ENCODE measurements at regions not wholly inside any gene's neighbourhood (a gene's known extent, or its start where the extent isn't known, plus 50 kb on each side); places are given as distances from the start of the nearest gene placed in this dataset.

DNA sequence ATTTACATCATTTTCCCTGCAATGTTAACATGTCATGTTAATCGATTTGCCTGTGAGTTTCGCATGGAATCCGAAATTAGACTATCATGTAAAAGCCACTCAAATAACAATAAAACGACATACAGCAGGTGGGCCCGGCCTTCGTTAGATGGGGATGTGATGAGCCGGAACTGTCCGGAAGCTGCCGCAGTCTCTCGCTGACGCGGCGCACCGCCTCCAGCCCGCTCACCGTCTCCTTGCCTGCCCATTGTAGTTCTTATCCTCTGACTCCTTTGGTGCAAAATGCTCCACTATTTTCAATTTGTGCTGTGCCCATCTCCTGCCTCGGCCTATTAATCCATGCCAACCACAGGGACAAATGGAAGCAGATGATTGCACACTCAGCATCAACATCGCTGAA, 877.5 kb upstream of the TENM3 start:
- DNase-seq (ENCODE audit: low read depth in 3 of 3, low spot score in 1 of 3): no peak

DNA sequence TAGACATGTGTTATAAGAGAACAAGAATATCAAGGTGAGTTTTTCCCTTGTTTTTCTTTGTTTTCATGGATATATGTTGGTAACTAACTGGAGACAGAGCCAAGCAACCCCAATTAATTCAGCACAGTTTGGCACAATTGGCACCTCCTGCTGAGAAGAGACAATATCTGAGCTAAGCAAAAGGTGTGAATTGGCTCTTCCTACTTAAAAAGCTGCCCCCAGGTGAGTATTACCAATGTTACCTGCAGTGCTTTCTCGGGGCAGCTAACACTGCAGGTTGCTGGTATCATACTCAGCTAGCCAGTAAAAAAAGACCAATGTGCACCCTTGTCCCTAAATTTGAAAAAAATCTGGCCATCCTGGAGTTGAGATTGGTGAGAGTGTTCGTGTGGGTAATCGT, 871.2 kb upstream of the TENM3 start:
- DNase-seq (ENCODE audit: low read depth in 3 of 3, low spot score in 1 of 3): no peak

DNA sequence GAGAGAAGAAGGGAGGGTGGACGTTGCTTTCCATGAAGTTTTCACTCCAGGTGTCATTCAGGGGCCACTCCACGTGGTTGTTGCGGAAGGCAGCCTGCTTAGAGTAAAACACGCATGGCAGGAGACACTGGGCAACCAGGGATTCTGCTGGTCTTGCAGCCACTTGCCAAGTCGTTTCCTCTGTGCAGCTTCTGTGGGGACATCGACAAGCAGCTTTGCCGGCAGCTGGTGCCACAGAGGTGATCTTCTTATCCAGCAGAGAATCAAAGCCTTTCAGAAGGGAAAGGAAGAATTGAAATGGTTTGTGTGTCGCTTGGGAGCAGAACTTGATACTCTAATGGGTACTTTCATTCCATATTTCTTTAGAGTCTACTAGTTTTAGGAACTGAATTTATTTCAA, 867.1 kb upstream of the TENM3 start:
- DNase-seq (ENCODE audit: low read depth in 3 of 3, low spot score in 1 of 3): no peak

DNA sequence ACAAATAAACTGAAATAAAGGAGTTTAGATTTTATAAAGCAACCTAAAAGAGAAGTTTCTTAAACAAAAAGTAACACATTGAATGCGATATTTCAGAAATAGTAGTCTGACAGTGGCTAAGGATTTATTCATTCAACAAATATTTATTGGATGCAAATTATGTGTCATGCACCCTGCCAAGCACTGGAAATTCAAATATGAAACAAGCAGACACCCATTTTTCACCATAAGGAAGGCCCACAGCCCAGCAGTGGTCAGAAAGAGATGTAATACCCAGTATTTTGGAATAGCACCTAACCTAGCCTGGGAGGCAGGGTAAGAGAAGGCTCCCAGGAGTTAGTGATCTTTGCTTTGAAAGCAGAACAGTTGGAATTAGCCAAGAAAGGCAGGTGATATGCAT, 855.1 kb upstream of the TENM3 start:
- DNase-seq (ENCODE audit: low read depth in 3 of 3, low spot score in 1 of 3): no peak

DNA sequence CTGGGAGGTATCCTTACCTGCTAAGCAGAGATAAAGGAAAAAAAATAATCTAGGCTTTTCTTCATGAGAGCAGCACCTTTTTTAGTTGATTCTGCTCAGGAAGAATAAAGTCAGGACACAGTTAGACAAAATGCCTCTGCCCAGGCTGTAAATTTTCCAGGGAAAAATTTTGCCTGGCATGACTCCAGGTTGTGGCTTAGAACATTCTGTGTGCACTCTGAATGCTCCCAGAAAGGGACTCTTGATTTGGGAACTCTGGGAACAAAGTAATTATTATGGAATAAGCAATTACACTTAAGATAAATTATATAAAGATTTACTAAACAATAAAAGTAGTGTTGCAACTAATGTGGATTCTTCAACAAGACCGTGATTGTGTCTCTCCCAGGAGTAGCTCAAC, 826.2 kb upstream of the TENM3 start:
- DNase-seq (ENCODE audit: low read depth in 3 of 3, low spot score in 1 of 3): no peak

DNA sequence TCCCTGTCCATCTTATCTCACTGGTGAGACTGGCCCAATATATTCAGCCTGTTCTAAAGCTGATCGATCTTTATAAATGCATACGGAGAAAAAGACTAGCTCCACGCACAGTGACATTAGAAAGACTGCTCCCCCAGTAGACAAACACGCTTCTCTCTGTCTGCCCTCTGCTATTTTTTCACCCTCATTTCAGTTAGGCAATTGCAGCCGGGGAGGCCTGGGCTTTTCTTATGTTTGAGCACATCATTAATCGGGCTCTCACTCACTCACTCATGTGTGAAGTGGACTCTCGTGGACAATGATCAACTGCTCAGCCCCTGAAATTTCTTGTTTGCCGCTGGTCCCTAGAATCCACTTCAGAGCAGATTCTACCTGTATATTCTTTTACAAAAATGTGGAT, 824.7 kb upstream of the TENM3 start:
- no peak for DNase-seq (ENCODE audit: low read depth in 3 of 3, low spot score in 1 of 3)

DNA sequence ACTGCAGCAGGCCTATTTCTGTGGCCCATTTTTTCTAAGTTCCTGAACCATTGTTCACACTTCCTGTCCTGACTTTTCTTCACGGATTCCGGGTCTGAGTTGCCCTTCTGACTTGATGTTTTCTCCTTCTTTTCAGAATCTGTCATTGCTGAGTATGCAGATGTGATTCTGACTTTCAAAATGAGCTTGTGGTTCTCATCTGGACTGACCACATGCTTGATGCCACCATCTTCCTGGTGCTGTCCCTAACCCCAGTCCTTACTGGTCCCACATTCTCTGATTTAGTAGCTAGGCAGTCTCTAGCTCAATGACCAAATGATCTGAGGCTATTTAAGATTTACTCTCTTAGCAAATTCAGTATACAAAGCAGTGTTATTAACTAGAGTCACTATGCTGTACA, 822.3 kb upstream of the TENM3 start:
- no peak for DNase-seq (ENCODE audit: low read depth in 3 of 3, low spot score in 1 of 3)

DNA sequence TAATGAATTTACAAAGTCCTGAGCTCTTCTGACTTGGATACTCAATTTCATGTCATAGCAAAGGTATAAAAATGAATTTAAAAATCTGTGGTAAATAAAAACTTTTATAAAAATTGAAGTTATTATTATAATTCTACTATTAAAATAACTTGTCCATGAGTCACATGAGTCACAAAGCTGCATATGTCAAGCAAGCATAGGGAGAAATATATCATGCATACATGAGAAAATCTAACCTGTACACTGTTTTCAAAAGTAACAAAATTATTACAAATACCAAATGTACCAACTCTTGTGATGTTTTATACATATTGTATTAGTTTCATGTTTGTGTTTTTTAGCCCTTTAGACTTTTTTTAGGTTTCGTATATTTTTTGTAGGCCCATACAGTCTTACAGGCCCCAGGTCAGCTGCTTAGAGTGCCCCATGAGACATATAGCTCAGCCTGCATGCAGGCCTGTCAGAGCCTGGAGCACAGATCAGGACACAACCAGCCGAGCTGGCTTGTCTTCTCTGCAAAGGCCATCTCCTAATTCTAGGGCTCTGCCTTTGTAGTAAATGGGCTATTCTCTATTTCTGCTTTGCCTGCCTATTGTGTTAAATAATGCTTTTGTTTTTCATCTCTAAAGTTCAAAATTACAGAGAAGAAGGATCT, 818.7 kb upstream of the TENM3 start:
- DNase-seq (ENCODE audit: low read depth in 3 of 3, low spot score in 1 of 3): no peak

DNA sequence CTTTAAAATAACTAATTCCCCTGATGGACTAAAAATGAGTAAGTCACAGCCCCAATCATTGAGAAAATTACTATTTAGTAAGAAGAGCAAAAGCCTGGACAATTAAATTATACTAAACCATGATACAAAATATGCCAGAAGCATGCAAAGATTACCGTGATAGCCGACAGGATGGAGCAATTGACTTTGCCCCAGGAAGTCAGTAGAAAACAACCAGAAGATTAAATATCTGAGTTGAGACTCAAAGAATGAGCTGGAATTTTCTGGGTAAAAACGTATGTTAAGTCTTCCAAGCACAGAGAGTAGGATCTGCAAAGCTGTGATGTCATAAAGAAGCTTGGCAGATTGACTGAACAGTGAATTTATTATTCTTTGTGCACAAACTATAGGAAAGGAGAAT, 816.1 kb upstream of the TENM3 start:
- no peak for DNase-seq (ENCODE audit: low read depth in 3 of 3, low spot score in 1 of 3)

DNA sequence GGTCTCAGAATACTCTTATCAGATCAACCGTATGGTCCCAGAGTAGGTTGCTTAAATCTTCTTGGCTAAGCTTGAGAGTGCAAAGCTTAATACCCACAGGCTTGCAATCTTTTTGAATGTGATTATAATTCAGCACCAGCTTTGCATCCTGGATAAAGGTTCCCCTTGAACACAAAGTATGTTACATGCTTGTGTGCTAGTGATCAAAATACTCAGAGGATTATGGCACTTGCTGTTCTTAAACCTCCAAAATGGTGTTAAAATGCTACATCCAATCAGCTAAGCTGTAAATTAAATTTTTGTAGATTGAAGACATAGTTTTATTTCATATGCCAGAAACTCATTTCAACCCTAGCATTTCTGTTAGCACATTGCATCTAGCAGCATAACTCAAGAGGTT, 812.2 kb upstream of the TENM3 start:
- DNase-seq (ENCODE audit: low read depth in 3 of 3, low spot score in 1 of 3): no peak

DNA sequence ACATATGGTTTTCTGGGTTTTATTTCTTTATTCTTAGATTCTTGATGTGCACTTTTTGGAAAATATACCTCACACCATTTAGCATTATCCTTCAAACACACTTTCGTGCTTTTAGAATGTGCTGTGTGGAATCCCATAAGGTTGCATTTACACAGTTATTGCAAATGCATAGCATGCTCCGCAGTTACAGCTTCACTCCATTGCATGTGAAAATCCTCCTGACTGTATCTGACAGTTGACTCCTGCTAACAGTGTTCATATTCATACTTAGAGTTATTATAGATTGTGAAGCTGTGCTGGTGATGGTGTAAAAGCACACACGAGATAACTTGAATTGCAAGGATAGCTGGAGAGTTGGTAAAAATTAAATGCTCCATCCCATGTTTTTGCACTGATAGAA, 811.5 kb upstream of the TENM3 start:
- DNase-seq (ENCODE audit: low read depth in 3 of 3, low spot score in 1 of 3): no peak

DNA sequence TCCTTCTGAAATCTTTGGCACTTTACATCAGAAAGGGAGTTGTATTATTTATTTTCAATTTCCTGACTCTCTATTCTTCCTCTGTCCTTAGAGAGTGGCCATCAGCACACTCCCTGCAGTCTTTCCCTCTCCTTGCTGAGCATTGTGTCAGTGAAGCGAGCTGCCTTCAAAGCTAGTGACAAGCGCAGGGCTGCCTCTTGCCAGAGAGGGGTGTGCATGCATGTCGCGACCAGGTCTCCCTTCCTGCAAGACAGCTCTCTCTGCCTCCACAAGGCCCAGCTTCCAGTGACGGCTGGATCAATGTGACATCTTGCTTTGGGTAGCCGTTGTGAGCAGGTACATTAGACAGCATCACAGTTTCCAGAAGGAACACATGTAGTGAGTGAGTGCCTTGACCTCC, 810.9 kb upstream of the TENM3 start:
- no peak for DNase-seq (ENCODE audit: low read depth in 3 of 3, low spot score in 1 of 3)

DNA sequence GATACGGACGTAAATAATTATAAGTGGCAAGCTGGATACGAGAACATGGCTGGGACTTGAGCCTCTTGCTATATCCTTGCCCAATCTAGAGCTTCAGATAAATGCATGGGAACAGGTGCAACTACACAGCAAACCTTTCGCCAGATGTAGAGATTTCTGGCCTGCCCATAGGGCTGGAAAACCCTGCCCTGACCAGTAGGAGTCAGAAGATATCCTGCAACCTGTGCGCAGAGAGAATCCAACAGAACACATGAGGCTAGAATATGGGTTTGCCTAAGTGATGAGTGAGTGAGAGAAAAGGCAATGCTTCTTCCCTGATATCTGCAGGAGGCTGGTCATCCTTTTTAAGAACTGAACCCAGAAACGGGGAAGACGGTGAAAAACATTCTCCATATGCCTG, 805.3 kb upstream of the TENM3 start:
- DNase-seq (ENCODE audit: low read depth in 3 of 3, low spot score in 1 of 3): no peak

DNA sequence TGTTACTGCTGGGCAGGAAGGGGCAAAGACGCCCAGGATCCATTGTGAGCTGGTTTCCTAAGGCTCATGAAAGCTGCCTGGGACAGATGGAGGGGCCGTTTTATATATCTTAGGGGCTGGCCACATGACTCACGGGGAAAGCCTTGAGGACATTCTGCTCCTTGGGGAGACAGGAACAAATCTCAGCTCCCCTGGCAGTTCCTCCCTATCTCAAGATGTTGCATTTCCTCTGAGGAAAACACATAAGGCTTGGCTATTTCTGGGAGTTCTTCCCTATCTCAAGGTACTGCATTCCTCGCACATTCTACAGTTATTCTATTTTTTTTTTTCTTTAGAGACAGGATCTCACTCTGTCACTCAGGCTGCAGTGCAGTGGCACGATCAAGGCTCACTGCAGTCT, 804.6 kb upstream of the TENM3 start:
- no peak for DNase-seq (ENCODE audit: low read depth in 3 of 3, low spot score in 1 of 3)

DNA sequence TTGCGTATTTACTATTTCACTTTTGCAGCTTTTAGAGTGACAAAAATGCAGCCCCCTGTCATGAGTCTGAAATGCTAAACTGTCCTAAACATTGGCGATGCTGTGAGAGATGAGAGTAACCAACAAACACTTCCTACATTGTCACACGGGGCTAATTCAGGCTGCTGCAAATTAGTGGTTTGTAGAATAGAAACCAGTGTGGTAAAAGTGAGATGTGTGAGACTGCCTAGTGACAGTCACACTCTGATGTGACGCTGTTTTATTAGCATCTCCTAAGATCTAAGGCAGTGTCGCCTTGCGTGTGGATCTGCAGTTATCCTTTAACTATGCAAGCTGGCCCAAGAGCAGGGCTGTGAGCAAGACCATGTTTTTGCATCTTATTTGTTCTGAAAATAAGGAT, 800.2 kb upstream of the TENM3 start:
- no peak for DNase-seq (ENCODE audit: low read depth in 3 of 3, low spot score in 1 of 3)

DNA sequence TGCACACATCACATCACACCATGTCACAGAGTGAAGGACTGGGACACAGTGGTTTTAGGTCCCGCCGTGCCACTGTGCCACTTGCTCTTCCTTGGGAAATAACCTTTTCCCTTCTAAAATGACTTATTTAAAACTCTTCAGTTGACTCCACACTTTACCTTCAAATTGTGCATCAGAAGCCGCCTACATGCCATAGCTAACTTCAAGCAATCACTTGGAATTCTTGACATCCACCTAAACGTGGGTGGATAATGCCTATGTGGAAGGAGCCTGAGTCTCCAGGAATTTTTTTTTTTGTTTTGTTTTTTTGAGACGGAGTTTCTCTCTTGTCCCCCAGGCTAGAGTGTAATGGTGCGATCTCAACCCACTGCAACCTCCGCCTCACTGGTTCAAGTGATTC, 777.4 kb upstream of the TENM3 start:
- no peak for DNase-seq (ENCODE audit: low read depth in 3 of 3, low spot score in 1 of 3)

DNA sequence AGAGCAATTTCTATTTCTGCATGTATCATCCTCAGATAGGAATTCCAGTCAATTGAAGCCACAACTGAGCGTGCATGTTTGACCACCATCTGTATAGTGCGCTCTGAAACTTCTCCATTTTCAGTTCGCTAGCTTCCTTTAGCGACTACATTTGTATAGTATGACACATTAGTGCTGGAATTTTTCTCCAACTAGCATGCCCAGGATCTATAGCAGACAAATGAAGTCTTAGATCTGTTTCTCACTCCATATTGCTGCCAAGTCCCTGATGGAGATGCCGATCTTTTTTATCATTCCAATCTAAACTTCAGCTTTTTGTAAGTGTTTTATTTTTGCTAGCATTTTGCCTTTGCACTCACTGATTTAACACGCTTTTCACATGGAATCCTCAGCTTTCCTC, 774.8 kb upstream of the TENM3 start:
- no peak for DNase-seq (ENCODE audit: low read depth in 3 of 3, low spot score in 1 of 3)

DNA sequence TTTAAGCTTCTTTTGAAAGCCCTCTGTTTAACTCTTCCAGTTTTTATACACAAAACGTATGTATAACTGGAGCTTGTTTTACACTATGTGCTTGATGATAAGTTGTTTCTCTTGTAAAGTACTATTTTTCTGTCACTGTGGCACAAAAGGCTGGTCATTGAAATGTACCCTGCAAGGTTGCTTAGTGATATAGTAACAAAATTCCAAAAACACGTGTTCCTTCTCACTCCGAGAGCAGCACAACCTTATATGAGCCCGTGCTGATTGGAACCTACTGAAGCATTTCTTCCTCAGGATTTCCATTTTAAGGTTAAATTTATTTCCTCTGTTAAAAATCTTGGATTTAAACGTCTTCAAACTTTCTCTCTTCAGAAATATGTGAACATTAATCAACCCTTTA, 772.9 kb upstream of the TENM3 start:
- no peak for DNase-seq (ENCODE audit: low read depth in 3 of 3, low spot score in 1 of 3)

DNA sequence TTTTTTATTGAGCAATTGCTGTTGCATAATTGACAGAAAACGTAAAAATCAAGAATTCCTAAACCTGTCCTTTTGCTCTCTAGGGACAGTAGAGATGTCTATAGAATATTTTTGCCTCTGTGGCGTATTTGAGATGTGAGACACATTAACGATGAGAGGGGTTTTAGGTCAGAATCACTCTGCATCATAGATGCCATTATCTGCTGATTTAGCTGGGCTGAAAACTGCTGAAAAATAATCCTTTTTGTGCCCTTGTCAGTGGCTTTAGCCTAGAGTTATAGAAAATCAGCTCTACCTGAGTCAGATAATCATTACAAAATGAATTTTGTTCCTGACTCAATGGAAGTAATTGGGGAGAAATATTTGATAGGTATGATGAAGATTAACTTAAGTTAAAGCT, 767.8 kb upstream of the TENM3 start:
- no peak for DNase-seq (ENCODE audit: low read depth in 3 of 3, low spot score in 1 of 3)

DNA sequence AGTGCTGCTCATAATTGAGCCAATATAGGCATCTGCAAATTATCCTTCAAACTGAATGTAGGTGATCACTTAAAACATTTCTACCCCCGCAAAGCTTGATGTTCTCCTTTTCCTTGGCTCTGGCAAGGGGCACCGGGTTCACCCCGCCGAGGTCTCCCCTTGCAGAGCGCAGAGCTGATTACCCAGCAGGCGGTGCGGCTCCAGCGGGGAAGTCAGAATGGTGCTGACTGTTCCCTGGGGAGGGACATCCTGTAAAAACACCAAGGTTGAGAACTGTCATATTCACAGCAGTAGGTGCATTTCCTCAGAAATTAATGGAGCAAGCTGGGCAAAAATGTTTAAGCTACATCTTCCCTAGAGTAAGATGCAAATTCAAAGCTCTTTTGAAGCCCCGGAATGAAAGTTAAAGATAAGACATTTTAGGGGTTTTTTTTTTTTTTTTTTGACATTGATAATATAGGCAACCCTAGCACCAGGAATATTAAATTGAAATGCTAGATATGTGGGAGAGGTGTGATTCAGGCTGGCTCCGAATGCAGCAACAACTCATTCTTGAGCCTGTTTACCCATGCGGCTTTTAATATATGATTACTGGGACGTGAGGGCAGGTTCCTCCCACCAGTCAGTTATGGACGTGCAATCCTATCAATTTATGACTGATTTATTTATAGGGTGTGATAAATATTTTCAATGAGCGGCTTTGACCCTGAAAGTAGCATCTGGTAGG, 767.3 kb upstream of the TENM3 start:
- DNase-seq (ENCODE audit: low read depth in 3 of 3, low spot score in 1 of 3): no peak

DNA sequence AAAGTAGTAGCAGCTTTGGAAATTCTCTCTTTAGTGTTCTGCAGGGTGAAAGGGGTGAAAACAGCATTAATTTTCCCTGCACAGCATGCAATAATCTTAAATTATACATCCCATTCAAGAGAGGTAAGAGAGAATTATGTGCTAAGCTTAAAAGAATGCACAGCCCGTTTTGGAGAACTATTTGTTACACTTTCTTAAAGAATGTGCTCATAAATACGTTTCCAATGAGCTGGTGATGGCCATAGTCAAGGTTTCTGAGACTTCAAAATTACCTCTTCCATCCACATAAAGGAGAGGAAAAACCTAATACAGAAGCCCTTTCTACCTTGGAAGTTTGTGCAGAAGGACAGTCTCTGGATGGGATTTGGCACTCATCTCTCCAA, 766.7 kb upstream of the TENM3 start:
- DNase-seq (ENCODE audit: low read depth in 3 of 3, low spot score in 1 of 3): no peak

DNA sequence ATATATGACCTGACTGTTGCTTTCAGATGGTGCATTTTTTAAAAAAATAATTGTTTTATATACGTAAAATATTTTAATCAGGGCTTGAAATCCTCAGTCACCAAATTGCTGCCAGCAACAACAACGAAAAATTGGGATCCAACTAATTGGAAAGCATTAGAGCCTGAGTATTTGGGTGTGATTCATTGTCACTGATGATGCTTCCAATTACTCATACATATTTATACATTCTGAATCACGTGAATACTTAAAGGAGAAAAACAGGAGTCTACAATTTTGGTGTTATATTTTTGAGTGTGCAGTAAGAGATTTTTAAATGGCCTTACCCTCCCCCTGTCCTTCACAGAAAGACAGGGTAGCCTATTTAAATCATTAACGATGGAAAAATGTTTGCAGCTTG, 765.6 kb upstream of the TENM3 start:
- DNase-seq (ENCODE audit: low read depth in 3 of 3, low spot score in 1 of 3): no peak

DNA sequence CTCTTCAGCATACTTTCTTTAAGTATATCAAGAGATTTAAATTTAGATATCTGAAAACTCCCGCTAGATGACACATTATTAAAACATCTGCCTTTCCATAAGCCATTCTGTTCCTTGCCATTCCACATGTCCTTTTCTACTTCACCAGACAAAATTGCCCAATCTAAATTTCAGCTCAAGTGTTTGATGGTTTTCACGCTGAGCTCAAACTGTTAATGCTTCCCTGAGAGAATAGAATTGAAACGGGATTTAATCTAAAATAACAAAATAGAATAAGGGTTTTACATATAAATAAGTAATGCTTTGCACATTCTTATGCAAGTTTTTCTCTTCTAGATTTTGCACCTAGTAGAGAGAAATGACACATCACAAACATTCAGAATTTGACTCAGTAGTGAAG, 764.5 kb upstream of the TENM3 start:
- DNase-seq (ENCODE audit: low read depth in 3 of 3, low spot score in 1 of 3): no peak
